Upper lobe of right lung (tissue), 1 donor: ENCODE measurements at regions not wholly inside any gene's neighbourhood (a gene's known extent, or its start where the extent isn't known, plus 50 kb on each side); places are given as distances from the start of the nearest gene placed in this dataset.

Source experiments
- ATAC-seq: fragments of 200-7000 bp; cut with Tn5 transposase; one replicate; pipeline ENCODE4 v1.9.1; 2020; ENCODE audit warnings: mild to moderate bottlenecking, moderate library complexity
- DNase-seq: peaks from one replicate; pipeline ENCODE4 v3.0.0-alpha.2; 2020
- H3K27ac ChIP-seq: fragments of 200-600 bp; one replicate; pipeline ENCODE4 v1.8.0; 2022
- H3K27me3 ChIP-seq: fragments of 200-600 bp; one replicate; pipeline ENCODE4 v1.8.0; 2022; ENCODE audit warnings: mild to moderate bottlenecking
- H3K36me3 ChIP-seq: fragments of 200-600 bp; one replicate; pipeline ENCODE4 v1.8.0; 2022
- H3K4me1 ChIP-seq: fragments of 200-600 bp; one replicate; pipeline ENCODE4 v1.8.0; 2022
- H3K4me3 ChIP-seq: fragments of 200-600 bp; one replicate; pipeline ENCODE4 v1.8.0; 2022; ENCODE audit warnings: mild to moderate bottlenecking
- H3K9me3 ChIP-seq: fragments of 200-600 bp; one replicate; pipeline ENCODE4 v1.8.0; 2022
- CTCF ChIP-seq: fragments of 200-600 bp; IDR thresholded peaks from one replicate; pipeline ENCODE4 v1.8.0; 2022; ENCODE audit warnings: antibody characterized with exemption
- intact Hi-C: fragments of 100-400 bp; cut with DNase I; formaldehyde crosslinking; loops from one replicate; pipeline ENCODE4 v1.11.0; 2022
- donor health status: DM: no; HTN: yes; CAD: no; lungs with severe emphysema.

- DNase-seq (no peak), ATAC-seq (no peak)
- no peak for TF ChIP-seq CTCF
- Histone ChIP-seq H3K9me3 (no peaks in the 10 kb centered on the region), H3K27ac (no peak overlapping the region), H3K27me3 (no peaks in the 10 kb centered on the region), H3K4me3 (no peak overlapping the region), H3K36me3 (no peaks in the 10 kb centered on the region), H3K4me1 (no peaks in the 10 kb centered on the region)
- intact Hi-C loops: no loop called here
Measured at GRCh38 chr15:52872036-52872818, 82.1 kb upstream of the ONECUT1 start.

GRCh38 chr15:52870015-52870414 is 79.9 kb upstream of the ONECUT1 start:
- DNase-seq (no peak), ATAC-seq (no peak)
- H3K9me3 ChIP-seq: no peaks in the 10 kb centered on the region
- H3K4me1 ChIP-seq: no peaks in the 10 kb centered on the region
- intact Hi-C loops: no loop called here
- H3K27ac ChIP-seq: no peak overlapping the region
- no peak for TF ChIP-seq CTCF
- H3K36me3 ChIP-seq: no peaks in the 10 kb centered on the region
- no peak overlapping the region for H3K4me3 ChIP-seq
- H3K27me3 ChIP-seq: no peaks in the 10 kb centered on the region

- no peak for TF ChIP-seq CTCF
Measured at GRCh38 chr15:52866698-52867097, 76.6 kb upstream of the ONECUT1 start.

GRCh38 chr15:52862677-52863076 is 72.5 kb upstream of the ONECUT1 start:
- TF ChIP-seq CTCF: no peak
- DNase-seq: no peak
- Histone ChIP-seq H3K27ac (no peak overlapping the region), H3K4me1 (no peaks in the 10 kb centered on the region), H3K36me3 (no peaks in the 10 kb centered on the region), H3K4me3 (no peak overlapping the region), H3K27me3 (peaks cover 11% of the 10 kb centered on the region), H3K9me3 (no peaks in the 10 kb centered on the region)
- intact Hi-C loops: no loop called here
- peak; percentile 38 for ATAC-seq

More at GRCh38 chr15:52866698-52867097, 76.6 kb upstream of the ONECUT1 start:
- H3K27me3 ChIP-seq: no peaks in the 10 kb centered on the region
- no peaks in the 10 kb centered on the region for H3K9me3 ChIP-seq
- no peak for DNase-seq
- no peak overlapping the region for H3K4me3 ChIP-seq
- no peak overlapping the region for H3K27ac ChIP-seq
- H3K36me3 ChIP-seq: no peaks in the 10 kb centered on the region
- intact Hi-C loops: no loop called here
- ATAC-seq: no peak
- H3K4me1 ChIP-seq: no peaks in the 10 kb centered on the region

GRCh38 chr15:52858782-52859176 is 68.6 kb upstream of the ONECUT1 start:
- intact Hi-C loops: no loop called here
- ATAC-seq (no peak), DNase-seq (no peak)
- no peak overlapping the region for H3K27ac ChIP-seq
- H3K9me3 ChIP-seq: no peaks in the 10 kb centered on the region
- H3K36me3 ChIP-seq: no peaks in the 10 kb centered on the region
- H3K4me3 ChIP-seq: no peak overlapping the region
- TF ChIP-seq CTCF: no peak
- H3K27me3 ChIP-seq: peaks cover 11% of the 10 kb centered on the region
- no peaks in the 10 kb centered on the region for H3K4me1 ChIP-seq
